ENCODE measurements at regions not wholly inside any gene's neighbourhood (a gene's known extent, or its start where the extent isn't known, plus 50 kb on each side); places are given as distances from the start of the nearest gene placed in this dataset.
"Not testable (repeated sequence)": the region's sequence is repeated elsewhere in the genome, so short reads cannot be mapped to it uniquely, and the experiment has no call there.

DNA sequence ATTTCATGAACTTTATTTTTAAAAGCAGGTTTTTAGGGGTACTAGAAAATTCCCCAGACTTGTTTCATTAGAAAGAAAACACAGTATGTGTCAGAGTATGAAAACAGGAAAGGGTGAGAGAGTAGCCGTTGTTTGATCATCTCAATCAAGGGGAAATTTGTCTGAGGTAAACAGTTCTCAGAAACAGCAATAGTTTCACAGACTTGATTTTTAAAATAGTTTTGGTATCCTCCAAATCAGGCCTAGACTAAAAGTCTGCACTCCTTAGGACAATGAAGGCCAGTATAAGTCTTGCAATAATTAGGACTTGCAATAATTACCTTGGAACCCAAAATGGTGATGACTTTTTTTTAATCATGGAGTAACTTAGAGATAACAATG lies 176.6 kb upstream of the TAB2 start:
- Histone ChIP-seq H3K36me3 (replicated peaks in 1 of 2) (no peaks in the 10 kb centered on the region), H3K9me3 (replicated peaks in 1 of 3) (no peaks in the 10 kb centered on the region), H3K4me1 (replicated peaks in 1 of 2) (no peaks in the 10 kb centered on the region), H3K4me3 (no peak overlapping the region), H3K27ac (no peak overlapping the region), H3K27me3 (no peaks in the 10 kb centered on the region)
- DNase-seq, result no peak
- TF ChIP-seq, protein P1, sequence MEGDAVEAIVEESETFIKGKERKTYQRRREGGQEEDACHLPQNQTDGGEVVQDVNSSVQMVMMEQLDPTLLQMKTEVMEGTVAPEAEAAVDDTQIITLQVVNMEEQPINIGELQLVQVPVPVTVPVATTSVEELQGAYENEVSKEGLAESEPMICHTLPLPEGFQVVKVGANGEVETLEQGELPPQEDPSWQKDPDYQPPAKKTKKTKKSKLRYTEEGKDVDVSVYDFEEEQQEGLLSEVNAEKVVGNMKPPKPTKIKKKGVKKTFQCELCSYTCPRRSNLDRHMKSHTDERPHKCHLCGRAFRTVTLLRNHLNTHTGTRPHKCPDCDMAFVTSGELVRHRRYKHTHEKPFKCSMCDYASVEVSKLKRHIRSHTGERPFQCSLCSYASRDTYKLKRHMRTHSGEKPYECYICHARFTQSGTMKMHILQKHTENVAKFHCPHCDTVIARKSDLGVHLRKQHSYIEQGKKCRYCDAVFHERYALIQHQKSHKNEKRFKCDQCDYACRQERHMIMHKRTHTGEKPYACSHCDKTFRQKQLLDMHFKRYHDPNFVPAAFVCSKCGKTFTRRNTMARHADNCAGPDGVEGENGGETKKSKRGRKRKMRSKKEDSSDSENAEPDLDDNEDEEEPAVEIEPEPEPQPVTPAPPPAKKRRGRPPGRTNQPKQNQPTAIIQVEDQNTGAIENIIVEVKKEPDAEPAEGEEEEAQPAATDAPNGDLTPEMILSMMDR (IDR thresholded peaks at IDR 0.05), result no peak
- no peak for TF ChIP-seq POLR2A (IDR thresholded peaks at IDR 0.05)
- 68 to 81% (median 70%) methylated on average over 1 of the region's 1 CpG for WGBS, 4 donors
- intact Hi-C loops (cut with DNase I), result no loop called here

GRCh38 chr6:149142924-149143429 lies 174.5 kb upstream of the TAB2 start:
- Histone ChIP-seq H3K4me3 (no peak overlapping the region), H3K9me3 (replicated peaks in 1 of 3) (no peaks in the 10 kb centered on the region), H3K4me1 (replicated peaks in 1 of 2) (no peaks in the 10 kb centered on the region), H3K36me3 (replicated peaks in 1 of 2) (no peaks in the 10 kb centered on the region), H3K27ac (no peak overlapping the region), H3K27me3 (no peaks in the 10 kb centered on the region)
- intact Hi-C loops (cut with DNase I), result no loop called here
- TF ChIP-seq POLR2A (IDR thresholded peaks at IDR 0.05), result no peak
- TF ChIP-seq, protein P1 (IDR thresholded peaks at IDR 0.05), result no peak
- DNase-seq, result no peak
- WGBS, 4 donors, result 71 to 94% (median 84%) methylated on average over 2 of the region's 2 CpGs

- H3K36me3 ChIP-seq (replicated peaks in 1 of 2); intact Hi-C loops (cut with DNase I); DNase-seq; H3K9me3 ChIP-seq (replicated peaks in 1 of 3); H3K4me3 ChIP-seq; H3K27me3 ChIP-seq; H3K4me1 ChIP-seq (replicated peaks in 1 of 2); H3K27ac ChIP-seq: not testable (repeated sequence)
These were observed 171.7 kb upstream of the TAB2 start for GRCh38 chr6:149145800-149146199.

- Histone ChIP-seq H3K27me3 (no peaks in the 10 kb centered on the region), H3K27ac (no peak overlapping the region), H3K4me1 (replicated peaks in 1 of 2) (no peaks in the 10 kb centered on the region), H3K36me3 (replicated peaks in 1 of 2) (no peaks in the 10 kb centered on the region), H3K9me3 (replicated peaks in 1 of 3) (no peaks in the 10 kb centered on the region), H3K4me3 (no peak overlapping the region)
- intact Hi-C loops (cut with DNase I), result no loop called here
- no peak for TF ChIP-seq POLR2A (IDR thresholded peaks at IDR 0.05)
- TF ChIP-seq, protein P1 (IDR thresholded peaks at IDR 0.05), result no peak
- DNase-seq, result no peak
- 21 to 42% (median 31%) methylated on average over 3 of the region's 3 CpGs for WGBS, 4 donors
These were observed 170.3 kb upstream of the TAB2 start for GRCh38 chr6:149147195-149147594.

DNA sequence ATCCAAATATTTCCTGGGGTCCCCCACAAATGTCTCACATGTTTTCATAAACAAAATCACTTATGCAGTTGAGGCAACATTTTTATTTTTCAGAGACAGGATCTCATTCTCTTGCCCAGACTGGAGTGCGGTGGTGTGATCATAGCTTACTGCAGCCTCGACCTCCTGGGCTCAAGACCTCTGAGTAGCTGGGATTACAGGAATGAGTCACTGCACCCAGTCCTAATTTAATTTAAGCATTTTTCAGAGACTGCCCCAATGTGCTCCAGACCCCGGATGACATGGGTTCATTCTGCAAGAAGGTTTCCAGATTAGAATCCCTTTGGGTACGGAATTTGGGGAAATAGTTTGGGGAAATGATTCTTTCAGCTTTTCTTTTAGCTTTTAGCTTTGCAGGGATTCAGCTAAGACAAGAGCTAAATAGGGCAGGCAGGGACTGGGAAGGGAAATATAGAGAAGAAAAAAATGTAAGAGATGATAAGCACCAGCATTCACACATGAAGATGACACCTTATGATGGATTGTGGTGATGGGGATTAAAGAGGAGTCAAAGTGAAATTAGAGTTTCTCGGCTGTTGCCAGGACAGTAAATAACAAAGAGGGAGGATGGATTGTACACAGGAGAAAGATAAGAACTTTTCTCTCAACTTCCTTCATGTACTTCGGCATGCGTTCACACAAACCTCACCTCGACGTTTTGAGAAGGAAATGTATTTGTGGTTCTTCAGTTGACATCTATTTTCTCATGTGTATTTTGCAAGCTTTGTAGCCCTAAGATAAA lies 169.4 kb upstream of the TAB2 start:
- intact Hi-C loops (cut with DNase I), result no loop called here
- H3K27ac ChIP-seq, result no peak overlapping the region

More for the DNA sequence above, 169.4 kb upstream of the TAB2 start:
- Histone ChIP-seq H3K36me3 (replicated peaks in 1 of 2) (no peaks in the 10 kb centered on the region), H3K27me3 (no peaks in the 10 kb centered on the region), H3K4me1 (replicated peaks in 1 of 2) (no peaks in the 10 kb centered on the region), H3K9me3 (replicated peaks in 1 of 3) (no peaks in the 10 kb centered on the region), H3K4me3 (no peak overlapping the region)
- WGBS, 4 donors, result 54 to 59% (median 57%) methylated on average over 9 of the region's 9 CpGs
- DNase-seq, result no peak
- TF ChIP-seq, protein P1 (IDR thresholded peaks at IDR 0.05), result no peak
- TF ChIP-seq POLR2A (IDR thresholded peaks at IDR 0.05), result no peak

Data from adrenal gland (tissue), 9 donors.